K562 (cell line): ENCODE measurements at regions not wholly inside any gene's neighbourhood (a gene's known extent, or its start where the extent isn't known, plus 50 kb on each side); places are given as distances from the start of the nearest gene placed in this dataset.

Source experiments
- DEAF1 ChIP-seq: fragments of 450-650 bp; formaldehyde crosslinking; IDR thresholded peaks from 2 replicates; pipeline ENCODE4 v1.4.0; 2020; ENCODE audit warnings: mild to moderate bottlenecking, moderate library complexity
- HDAC2 ChIP-seq: fragments of 450-650 bp; IDR thresholded peaks from 2 replicates; pipeline ENCODE4 v1.6.1; 2016; ENCODE audit warnings: mild to moderate bottlenecking
- HNRNPH1 ChIP-seq: fragments of 200-400 bp; formaldehyde crosslinking; optimal IDR thresholded peaks from 2 replicates; pipeline ENCODE3; 2017; ENCODE audit warnings: low read depth, mild to moderate bottlenecking, low read length, moderate library complexity
- HSF4 ChIP-seq: fragments of 250-450 bp; sonication (Bioruptor Pico); IDR thresholded peaks from 2 replicates; pipeline ENCODE4 v2.1.2; 2022; ENCODE audit warnings: mild to moderate bottlenecking, moderate library complexity, borderline replicate concordance
- JUN ChIP-seq, 2 experiments: sonication (generic) in 1 of 2; formaldehyde crosslinking in 1 of 2; IDR thresholded peaks; 2 replicates each; pipeline versions ENCODE4 v1.6.1 to v1.8.0; 2012 to 2022; ENCODE audit warnings: borderline replicate concordance in 2 of 2, mild to moderate bottlenecking in 2 of 2, improper control_type of control experiment in 1 of 2, low read depth in 1 of 2, low read length in 1 of 2, missing genetic modification reagents in 1 of 2
- NFXL1 ChIP-seq: fragments of 450-650 bp; formaldehyde crosslinking; IDR thresholded peaks from 2 replicates; pipeline ENCODE4 v1.4.0; 2021; ENCODE audit warnings: mild to moderate bottlenecking
- SIRT6 ChIP-seq: IDR thresholded peaks from one replicate; pipeline ENCODE4 v1.6.1; 2012; ENCODE audit warnings: low read depth, mild to moderate bottlenecking, control low read depth, inconsistent platforms, low read length, moderate library complexity
- WHSC1 ChIP-seq: IDR thresholded peaks from one replicate; pipeline ENCODE4 v1.6.1; 2012; ENCODE audit warnings: low read length, control low read depth, inconsistent platforms
- XRCC5 ChIP-seq: fragments of 200-400 bp; formaldehyde crosslinking; IDR thresholded peaks from 2 replicates; pipeline ENCODE4 v1.6.1; 2017; ENCODE audit warnings: low read depth, mild to moderate bottlenecking, low read length
- ZBTB43 ChIP-seq: sonication (generic); formaldehyde crosslinking; IDR thresholded peaks from 2 replicates; pipeline ENCODE4 v1.8.0; 2023; ENCODE audit warnings: mild to moderate bottlenecking, missing genetic modification reagents
- ZNF12 ChIP-seq: sonication (generic); formaldehyde crosslinking; IDR thresholded peaks from 2 replicates; pipeline ENCODE4 v1.4.0; 2020; ENCODE audit warnings: mild to moderate bottlenecking, missing genetic modification reagents
- ZNF253 ChIP-seq: fragments of 250-450 bp; sonication (Bioruptor Pico); conservative IDR thresholded peaks from 2 replicates; pipeline ENCODE4 v1.6.1; 2021; ENCODE audit warnings: mild to moderate bottlenecking
- ZNF75A ChIP-seq: fragments of 450-650 bp; formaldehyde crosslinking; IDR thresholded peaks from 2 replicates; pipeline ENCODE4 v1.4.0; 2020; ENCODE audit warnings: mild to moderate bottlenecking
- TF ChIP-seq, protein P1 (sequence below): fragments of 450-650 bp; IDR thresholded peaks from 2 replicates; pipeline ENCODE4 v1.6.1; 2016; ENCODE audit warnings: low read depth
- TF ChIP-seq, protein P2 (sequence below): sonication (generic); formaldehyde crosslinking; IDR thresholded peaks from 2 replicates; pipeline ENCODE4 v1.8.1; 2023; ENCODE audit warnings: mild to moderate bottlenecking, missing genetic modification reagents

- TF ChIP-seq, protein P1, sequence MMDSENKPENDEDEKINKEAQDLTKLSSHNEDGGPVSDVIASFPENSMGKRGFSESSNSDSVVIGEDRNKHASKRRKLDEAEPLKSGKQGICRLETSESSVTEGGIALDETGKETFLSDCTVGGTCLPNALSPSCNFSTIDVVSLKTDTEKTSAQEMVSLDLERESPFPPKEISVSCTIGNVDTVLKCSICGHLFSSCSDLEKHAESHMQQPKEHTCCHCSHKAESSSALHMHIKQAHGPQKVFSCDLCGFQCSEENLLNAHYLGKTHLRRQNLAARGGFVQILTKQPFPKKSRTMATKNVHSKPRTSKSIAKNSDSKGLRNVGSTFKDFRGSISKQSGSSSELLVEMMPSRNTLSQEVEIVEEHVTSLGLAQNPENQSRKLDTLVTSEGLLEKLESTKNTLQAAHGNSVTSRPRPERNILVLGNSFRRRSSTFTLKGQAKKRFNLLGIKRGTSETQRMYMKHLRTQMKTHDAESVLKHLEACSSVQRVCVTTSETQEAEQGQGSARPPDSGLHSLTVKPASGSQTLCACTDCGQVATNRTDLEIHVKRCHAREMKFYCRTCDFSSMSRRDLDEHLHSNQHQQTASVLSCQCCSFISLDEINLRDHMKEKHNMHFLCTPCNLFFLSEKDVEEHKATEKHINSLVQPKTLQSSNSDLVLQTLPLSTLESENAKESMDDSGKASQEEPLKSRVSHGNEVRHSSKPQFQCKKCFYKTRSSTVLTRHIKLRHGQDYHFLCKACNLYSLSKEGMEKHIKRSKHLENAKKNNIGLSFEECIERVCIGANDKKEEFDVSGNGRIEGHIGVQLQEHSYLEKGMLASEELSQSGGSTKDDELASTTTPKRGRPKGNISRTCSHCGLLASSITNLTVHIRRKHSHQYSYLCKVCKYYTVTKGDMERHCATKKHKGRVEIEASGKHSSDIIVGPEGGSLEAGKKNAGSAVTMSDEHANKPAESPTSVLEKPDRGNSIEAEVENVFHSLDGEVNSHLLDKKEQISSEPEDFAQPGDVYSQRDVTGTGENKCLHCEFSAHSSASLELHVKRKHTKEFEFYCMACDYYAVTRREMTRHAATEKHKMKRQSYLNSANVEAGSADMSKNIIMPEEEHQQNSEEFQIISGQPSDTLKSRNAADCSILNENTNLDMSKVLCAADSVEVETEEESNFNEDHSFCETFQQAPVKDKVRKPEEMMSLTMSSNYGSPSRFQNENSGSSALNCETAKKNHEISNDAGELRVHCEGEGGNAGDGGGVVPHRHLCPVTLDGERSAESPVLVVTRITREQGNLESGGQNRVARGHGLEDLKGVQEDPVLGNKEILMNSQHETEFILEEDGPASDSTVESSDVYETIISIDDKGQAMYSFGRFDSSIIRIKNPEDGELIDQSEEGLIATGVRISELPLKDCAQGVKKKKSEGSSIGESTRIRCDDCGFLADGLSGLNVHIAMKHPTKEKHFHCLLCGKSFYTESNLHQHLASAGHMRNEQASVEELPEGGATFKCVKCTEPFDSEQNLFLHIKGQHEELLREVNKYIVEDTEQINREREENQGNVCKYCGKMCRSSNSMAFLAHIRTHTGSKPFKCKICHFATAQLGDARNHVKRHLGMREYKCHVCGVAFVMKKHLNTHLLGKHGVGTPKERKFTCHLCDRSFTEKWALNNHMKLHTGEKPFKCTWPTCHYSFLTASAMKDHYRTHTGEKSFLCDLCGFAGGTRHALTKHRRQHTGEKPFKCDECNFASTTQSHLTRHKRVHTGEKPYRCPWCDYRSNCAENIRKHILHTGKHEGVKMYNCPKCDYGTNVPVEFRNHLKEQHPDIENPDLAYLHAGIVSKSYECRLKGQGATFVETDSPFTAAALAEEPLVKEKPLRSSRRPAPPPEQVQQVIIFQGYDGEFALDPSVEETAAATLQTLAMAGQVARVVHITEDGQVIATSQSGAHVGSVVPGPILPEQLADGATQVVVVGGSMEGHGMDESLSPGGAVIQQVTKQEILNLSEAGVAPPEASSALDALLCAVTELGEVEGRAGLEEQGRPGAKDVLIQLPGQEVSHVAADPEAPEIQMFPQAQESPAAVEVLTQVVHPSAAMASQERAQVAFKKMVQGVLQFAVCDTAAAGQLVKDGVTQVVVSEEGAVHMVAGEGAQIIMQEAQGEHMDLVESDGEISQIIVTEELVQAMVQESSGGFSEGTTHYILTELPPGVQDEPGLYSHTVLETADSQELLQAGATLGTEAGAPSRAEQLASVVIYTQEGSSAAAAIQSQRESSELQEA = peak; percentile 63; the same call in 1 of the 2 replicates
- TF ChIP-seq HDAC2 (no peak), ZNF12 (CRISPR knock-in tag) (no peak), ZBTB43 (no peak; the same call in 1 of the 2 replicates), ZNF253 (CRISPR knock-in tag) (no peak), DEAF1 (no peak), HSF4 (CRISPR knock-in tag) (no peak), XRCC5 (no peak), HNRNPH1 (no peak), JUN (IDR thresholded peaks at IDR 0.05; ENCODE audit: borderline replicate concordance, low read depth, low read length) (0 out of 2 replicates have a peak, but pooled peaks have one; percentile 35), JUN (CRISPR knock-in tag; IDR thresholded peaks at IDR 0.05; ENCODE audit: borderline replicate concordance) (no peak), NFXL1 (no peak), WHSC1 (no peak), SIRT6 (no peak), ZNF75A (CRISPR knock-in tag) (no peak)
- TF ChIP-seq, protein P2, sequence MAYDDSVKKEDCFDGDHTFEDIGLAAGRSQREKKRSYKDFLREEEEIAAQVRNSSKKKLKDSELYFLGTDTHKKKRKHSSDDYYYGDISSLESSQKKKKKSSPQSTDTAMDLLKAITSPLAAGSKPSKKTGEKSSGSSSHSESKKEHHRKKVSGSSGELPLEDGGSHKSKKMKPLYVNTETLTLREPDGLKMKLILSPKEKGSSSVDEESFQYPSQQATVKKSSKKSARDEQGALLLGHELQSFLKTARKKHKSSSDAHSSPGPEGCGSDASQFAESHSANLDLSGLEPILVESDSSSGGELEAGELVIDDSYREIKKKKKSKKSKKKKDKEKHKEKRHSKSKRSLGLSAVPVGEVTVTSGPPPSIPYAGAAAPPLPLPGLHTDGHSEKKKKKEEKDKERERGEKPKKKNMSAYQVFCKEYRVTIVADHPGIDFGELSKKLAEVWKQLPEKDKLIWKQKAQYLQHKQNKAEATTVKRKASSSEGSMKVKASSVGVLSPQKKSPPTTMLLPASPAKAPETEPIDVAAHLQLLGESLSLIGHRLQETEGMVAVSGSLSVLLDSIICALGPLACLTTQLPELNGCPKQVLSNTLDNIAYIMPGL (CRISPR knock-in tag) = peak; percentile 87; the same call in 1 of the 2 replicates
These were observed 181.0 kb downstream of the TRIM27 start (continued) for GRCh38 chr6:28742668-28743270.
